Testis (tissue), 2 donors: ENCODE measurements at regions not wholly inside any gene's neighbourhood (a gene's known extent, or its start where the extent isn't known, plus 50 kb on each side); places are given as distances from the start of the nearest gene placed in this dataset.

Source experiments
- DNase-seq: peaks from one replicate; pipeline ENCODE4 v3.0.0-alpha.2; 2019
- H3K27ac ChIP-seq, 2 donors: fragments of 200-600 bp; sonication (generic); one replicate each; pipeline ENCODE4 v1.5.1; 2019
- H3K27me3 ChIP-seq: fragments of 200-600 bp; sonication (generic); one replicate; pipeline ENCODE4 v1.5.1; 2019
- H3K36me3 ChIP-seq: fragments of 200-600 bp; sonication (generic); one replicate; pipeline ENCODE4 v1.5.1; 2017; ENCODE audit warnings: low read depth; ENCODE audit errors: missing control alignments
- H3K4me1 ChIP-seq: fragments of 200-600 bp; sonication (generic); one replicate; pipeline ENCODE4 v1.5.1; 2019
- H3K4me3 ChIP-seq, 2 donors: fragments of 200-600 bp; sonication (generic); one replicate each; pipeline ENCODE4 v1.5.1; 2017 to 2019
- H3K9me3 ChIP-seq: fragments of 200-600 bp; sonication (generic); one replicate; pipeline ENCODE4 v1.5.1; 2017
- CTCF ChIP-seq, 3 experiments: fragments of 450-650 bp in 2 of 3; fragments of 200-600 bp in 1 of 3; sonication (generic) in 1 of 3; IDR thresholded peaks; one replicate each; pipeline ENCODE4 v1.5.1; 2016 to 2019; ENCODE audit warnings: antibody characterized with exemption in 3 of 3, mild to moderate bottlenecking in 2 of 3, moderate library complexity in 1 of 3
- POLR2A ChIP-seq: fragments of 450-650 bp; IDR thresholded peaks from one replicate; pipeline ENCODE4 v1.6.1; 2017; ENCODE audit warnings: antibody characterized with exemption, mild to moderate bottlenecking, moderate library complexity
- WGBS, 2 donors: methylation state at CpG; one replicate each; pipeline ENCODE4 v1.1.5; 2018; 5-methylcytosine and 5-hydroxymethylcytosine counted together
- intact Hi-C: fragments of 100-400 bp; cut with DNase I; formaldehyde crosslinking; loops from one replicate; pipeline ENCODE4 v1.15.1; 2023; ENCODE audit warnings: low total_unique reads

- H3K36me3 ChIP-seq = no peaks in the 10 kb centered on the region
- no peak for DNase-seq
- intact Hi-C loops = no loop called here
- H3K27ac ChIP-seq = no peak overlapping the region
- 85 to 97% methylated on average over 1 of the region's 1 CpG for WGBS, 2 donors
- H3K4me3 ChIP-seq = no peak overlapping the region
- TF ChIP-seq CTCF (IDR thresholded peaks at IDR 0.05) (no peak), POLR2A (no peak)
- no peaks in the 10 kb centered on the region for H3K27me3 ChIP-seq
- H3K4me1 ChIP-seq = no peaks in the 10 kb centered on the region
- no peaks in the 10 kb centered on the region for H3K9me3 ChIP-seq
These were observed 579.4 kb downstream of the GATA3 start for GRCh38 chr10:8633909-8634308.

GRCh38 chr10:8636371-8636770, 581.9 kb downstream of the GATA3 start:
- 75 to 82% methylated on average over 9 of the region's 9 CpGs for WGBS, 2 donors
- intact Hi-C loops = no loop called here

DNA sequence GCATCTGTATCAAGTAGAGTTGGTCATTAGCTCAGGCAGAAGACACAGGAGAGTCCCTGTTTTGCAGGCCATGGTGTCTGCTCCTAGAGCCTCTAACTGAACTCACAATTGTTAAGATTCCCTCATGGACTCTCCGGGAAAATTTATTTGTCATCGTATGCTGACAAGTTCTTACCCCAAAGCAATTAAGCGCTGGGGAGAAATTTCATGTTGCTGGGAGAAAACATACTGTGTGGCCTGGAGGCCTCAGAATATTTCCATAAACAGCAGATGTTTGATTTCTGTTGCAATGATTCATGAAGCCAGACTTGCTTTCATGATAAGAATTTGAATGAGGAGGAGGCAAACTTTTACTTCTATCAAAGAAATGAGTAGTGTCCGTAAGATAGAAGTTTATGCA, 583.2 kb downstream of the GATA3 start:
- TF ChIP-seq POLR2A (no peak), CTCF (IDR thresholded peaks at IDR 0.05) (no peak)
- no peaks in the 10 kb centered on the region for H3K9me3 ChIP-seq
- no peak overlapping the region for H3K27ac ChIP-seq
- no peaks in the 10 kb centered on the region for H3K4me1 ChIP-seq
- no peak for DNase-seq
- H3K4me3 ChIP-seq = no peak overlapping the region
- H3K27me3 ChIP-seq = no peaks in the 10 kb centered on the region
- no peaks in the 10 kb centered on the region for H3K36me3 ChIP-seq
- intact Hi-C loops = no loop called here
- 39 to 57% methylated on average over 4 of the region's 4 CpGs for WGBS, 2 donors

More at GRCh38 chr10:8636371-8636770, 581.9 kb downstream of the GATA3 start:
- H3K36me3 ChIP-seq = no peaks in the 10 kb centered on the region
- H3K9me3 ChIP-seq = no peaks in the 10 kb centered on the region
- no peak overlapping the region for H3K4me3 ChIP-seq
- H3K27ac ChIP-seq = no peak overlapping the region
- no peaks in the 10 kb centered on the region for H3K4me1 ChIP-seq
- no peak for DNase-seq
- H3K27me3 ChIP-seq = no peaks in the 10 kb centered on the region
- TF ChIP-seq POLR2A = no peak
- no peak for TF ChIP-seq CTCF (IDR thresholded peaks at IDR 0.05)

GRCh38 chr10:8638088-8638672, 583.7 kb downstream of the GATA3 start:
- no peak overlapping the region for H3K4me3 ChIP-seq
- no peaks in the 10 kb centered on the region for H3K36me3 ChIP-seq
- TF ChIP-seq POLR2A (no peak), CTCF (IDR thresholded peaks at IDR 0.05) (no peak)
- 65 to 80% methylated on average over 4 of the region's 4 CpGs for WGBS, 2 donors
- no peak for DNase-seq
- H3K27ac ChIP-seq = no peak overlapping the region
- H3K4me1 ChIP-seq = no peaks in the 10 kb centered on the region
- no peaks in the 10 kb centered on the region for H3K27me3 ChIP-seq
- H3K9me3 ChIP-seq = no peaks in the 10 kb centered on the region
- intact Hi-C loops = no loop called here

DNA sequence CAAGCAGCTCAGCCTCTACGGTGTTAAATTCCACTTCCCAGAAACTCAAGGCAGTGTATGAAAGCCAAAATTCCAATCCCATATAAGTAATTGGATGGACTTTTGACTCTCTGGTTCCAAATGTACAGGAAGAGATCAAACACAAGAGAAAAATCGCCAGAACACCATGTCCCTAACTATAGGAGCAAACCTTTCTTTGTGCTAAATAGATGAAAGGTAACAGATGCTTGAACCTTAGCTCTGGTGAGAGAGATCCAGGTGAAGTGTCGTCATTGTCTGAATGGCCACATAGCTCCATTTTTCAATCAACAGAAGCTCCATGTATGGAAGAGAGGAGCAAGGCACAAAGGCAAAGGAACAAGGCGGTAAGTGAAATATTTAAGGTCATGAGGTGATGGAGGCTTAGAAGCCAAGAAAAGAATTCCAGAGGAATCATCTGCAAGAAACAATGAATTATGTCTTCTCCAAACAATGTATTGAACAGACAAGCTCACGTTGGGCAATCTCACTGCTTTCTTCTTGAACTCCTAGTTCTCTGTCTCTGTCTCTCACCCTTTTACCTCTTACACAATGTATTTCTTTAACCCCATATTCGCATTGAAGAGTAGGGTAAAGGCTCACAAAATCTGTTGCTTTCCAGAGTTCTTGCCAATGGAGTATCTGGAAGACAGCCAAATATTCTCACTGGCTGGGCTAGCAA, 585.1 kb downstream of the GATA3 start:
- Histone ChIP-seq H3K36me3 (no peaks in the 10 kb centered on the region), H3K9me3 (no peaks in the 10 kb centered on the region), H3K4me3 (no peak overlapping the region), H3K27ac (no peak overlapping the region), H3K4me1 (no peaks in the 10 kb centered on the region), H3K27me3 (no peaks in the 10 kb centered on the region)
- WGBS, 2 donors = 52 to 54% methylated on average over 6 of the region's 6 CpGs
- TF ChIP-seq CTCF (IDR thresholded peaks at IDR 0.05) (no peak), POLR2A (no peak)
- intact Hi-C loops = no loop called here
- no peak for DNase-seq
